Lower leg skin (tissue), 4 donors: ENCODE measurements at regions not wholly inside any gene's neighbourhood (a gene's known extent, or its start where the extent isn't known, plus 50 kb on each side); places are given as distances from the start of the nearest gene placed in this dataset.

Experiments
- DNase-seq, 2 donors: peaks; one replicate each; pipeline ENCODE4 v3.0.0-alpha.2; 2019; ENCODE audit warnings: low spot score in 2 of 2
- H3K4me3 ChIP-seq: fragments of 200-600 bp; sonication (generic); 2 replicates; pipeline ENCODE4 v1.5.1; 2017; ENCODE audit warnings: mild to moderate bottlenecking, low read depth; ENCODE audit not compliant: poor library complexity, severe bottlenecking
- CTCF ChIP-seq, 3 donors: fragments of 450-650 bp; IDR thresholded peaks; one replicate each; pipeline ENCODE4 v1.5.1; 2016; ENCODE audit warnings: antibody characterized with exemption in 3 of 3, mild to moderate bottlenecking in 3 of 3, moderate library complexity in 2 of 3
- POLR2A ChIP-seq, 2 donors: fragments of 450-650 bp; IDR thresholded peaks; one replicate each; pipeline ENCODE4 v1.6.1; 2016 to 2017; ENCODE audit warnings: antibody characterized with exemption in 2 of 2, mild to moderate bottlenecking in 1 of 2, moderate library complexity in 1 of 2
- whole genome bisulfite sequencing, 2 donors: methylation state at CpG; one replicate each; pipeline ENCODE4 v1.1.5; 2018; 5-methylcytosine and 5-hydroxymethylcytosine counted together
- intact Hi-C: fragments of 100-400 bp; cut with DNase I; formaldehyde crosslinking; loops from one replicate; pipeline ENCODE4 v1.15.0; 2023; ENCODE audit warnings: low total_unique reads

DNA sequence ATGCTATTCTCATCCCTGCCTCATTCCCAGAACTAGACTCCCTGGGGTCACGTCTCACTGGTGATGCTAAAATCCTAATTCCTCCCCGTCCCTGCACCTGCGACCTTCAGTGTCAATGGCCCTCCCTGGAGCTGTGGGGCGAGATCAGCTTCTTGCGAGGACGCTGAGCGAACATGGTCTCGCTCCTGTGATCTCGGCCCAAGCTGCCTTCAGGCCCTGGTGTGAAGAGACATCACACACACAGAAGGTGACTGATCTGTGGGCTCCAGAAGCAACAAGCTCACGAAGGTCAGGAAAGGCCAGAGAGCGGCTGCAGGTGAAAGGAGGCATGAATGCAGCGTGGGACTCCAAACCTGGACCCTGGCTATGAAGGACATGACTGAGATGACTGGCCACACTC lies 139.5 kb upstream of the CST7 start:
- H3K4me3 ChIP-seq: no peak overlapping the region
- no peak for DNase-seq
- TF ChIP-seq CTCF (IDR thresholded peaks at IDR 0.05): no peak
- no peak for TF ChIP-seq POLR2A (IDR thresholded peaks at IDR 0.05)
- WGBS, 2 donors: 85 to 88% methylated on average over 12 of the region's 12 CpGs
- intact Hi-C loops: no loop called here

DNA sequence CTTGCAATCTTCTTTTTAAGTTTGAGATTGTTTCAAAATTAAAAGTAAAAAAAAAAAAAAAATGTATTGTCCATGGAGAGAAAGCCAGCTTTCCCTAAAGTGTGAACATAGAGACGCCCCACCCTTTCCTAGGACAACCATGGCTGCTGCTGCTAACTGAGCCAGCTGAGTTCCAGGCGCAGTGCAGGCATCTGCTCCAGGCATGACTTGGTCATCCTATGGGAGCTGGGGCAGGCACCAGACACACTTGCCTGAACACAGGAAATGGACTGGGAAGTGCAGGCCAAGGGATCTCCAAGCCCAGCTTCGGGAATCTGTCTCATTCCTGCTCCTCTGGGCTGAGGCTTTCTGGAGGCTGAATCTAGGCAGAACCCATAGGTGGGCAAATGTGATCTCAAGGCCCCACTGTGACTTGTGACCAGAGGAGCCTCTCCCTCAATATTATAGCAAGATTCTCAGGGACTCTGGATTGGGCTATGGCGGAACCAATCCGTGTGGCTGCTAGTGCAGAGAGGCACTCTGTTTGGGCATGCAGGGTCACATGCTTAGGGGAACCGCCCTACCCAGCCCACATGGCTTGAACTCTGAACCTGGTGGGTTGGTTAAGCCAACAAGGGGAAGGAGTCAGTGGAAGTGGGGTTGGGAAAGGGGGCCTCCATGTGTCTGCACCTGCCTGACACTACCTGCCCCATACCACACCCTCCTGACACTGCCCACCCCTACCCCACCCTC lies 138.2 kb upstream of the CST7 start:
- no peak for DNase-seq
- no peak for TF ChIP-seq POLR2A (IDR thresholded peaks at IDR 0.05)
- TF ChIP-seq CTCF (IDR thresholded peaks at IDR 0.05): no peak
- WGBS, 2 donors: 78 to 80% methylated on average over 6 of the region's 6 CpGs
- no peak overlapping the region for H3K4me3 ChIP-seq
- intact Hi-C loops: no loop called here

DNA sequence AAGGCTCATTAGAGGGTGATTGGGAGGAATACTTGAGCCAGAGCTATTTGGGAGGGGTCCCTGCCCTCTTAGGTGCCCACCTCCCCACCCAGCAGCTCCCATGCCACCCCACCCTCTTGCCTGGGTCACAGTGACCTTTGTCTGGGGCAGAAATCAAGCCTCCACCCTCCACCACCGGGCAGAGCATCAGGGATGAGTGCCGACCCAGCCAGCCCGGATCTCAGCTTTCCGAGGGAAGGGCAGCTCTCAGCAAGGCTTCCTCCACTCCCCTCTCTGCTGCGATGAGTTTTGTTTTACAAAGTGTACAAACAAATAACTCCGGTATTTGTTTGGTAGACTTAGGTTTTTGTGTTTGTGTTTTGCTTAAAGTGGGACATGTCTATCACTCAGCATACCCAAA lies 136.7 kb upstream of the CST7 start:
- H3K4me3 ChIP-seq: no peak overlapping the region
- DNase-seq: no peak
- 42 to 53% methylated on average over 6 of the region's 6 CpGs for whole genome bisulfite sequencing, 2 donors
- no peak for TF ChIP-seq POLR2A (IDR thresholded peaks at IDR 0.05)
- no peak for TF ChIP-seq CTCF (IDR thresholded peaks at IDR 0.05)
- intact Hi-C loops: no loop called here

DNA sequence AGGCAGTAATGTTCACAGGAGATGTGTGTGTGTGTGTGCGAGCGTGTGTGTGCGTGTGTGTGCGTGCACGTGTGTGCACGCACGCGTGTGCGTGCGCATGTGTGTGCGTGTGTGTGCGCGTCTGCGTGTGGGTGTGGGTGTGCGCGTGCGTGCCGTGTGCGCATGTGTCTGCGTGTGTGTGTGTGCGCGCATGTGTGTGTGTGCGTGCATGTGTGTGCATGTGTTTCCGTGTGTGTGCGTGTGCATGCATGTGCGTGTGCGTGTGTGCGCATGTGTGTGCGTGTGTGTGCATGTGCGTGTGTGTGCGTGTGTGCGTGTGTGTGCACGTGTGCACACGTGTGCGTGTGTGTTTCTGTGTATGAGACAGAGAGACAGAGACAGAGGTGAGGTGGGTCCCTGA lies 136.0 kb upstream of the CST7 start:
- peak in 1 of 3 donors; percentile 26 for TF ChIP-seq CTCF (IDR thresholded peaks at IDR 0.05)
- TF ChIP-seq POLR2A (IDR thresholded peaks at IDR 0.05): no peak
- WGBS, 2 donors: 87 to 88% methylated on average over 35 of the region's 35 CpGs
- DNase-seq: no peak
- no peak overlapping the region for H3K4me3 ChIP-seq
- intact Hi-C loops: no loop called here

DNA sequence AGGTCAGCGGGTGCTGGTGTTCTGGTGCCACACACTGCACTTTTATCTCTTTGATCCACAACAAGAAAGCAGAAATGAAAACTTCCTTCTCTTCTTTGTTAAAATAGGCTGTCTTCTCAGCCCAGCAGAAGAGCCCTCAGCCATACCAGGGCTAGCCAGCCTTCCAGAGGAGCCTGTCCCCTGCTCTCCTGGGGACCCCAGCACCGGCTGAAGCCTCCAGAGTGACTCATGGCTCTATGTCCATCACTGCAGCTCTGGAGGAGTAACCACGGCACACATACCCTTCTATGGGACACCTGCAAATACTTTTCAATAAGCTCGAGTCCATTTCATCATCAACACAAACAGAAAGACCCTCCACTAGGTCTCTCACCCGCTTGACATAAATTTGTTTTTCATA lies 135.6 kb upstream of the CST7 start:
- TF ChIP-seq CTCF (IDR thresholded peaks at IDR 0.05) (no peak), POLR2A (IDR thresholded peaks at IDR 0.05) (no peak)
- WGBS, 2 donors: 84 to 86% methylated on average over 5 of the region's 5 CpGs

GRCh38 chr20:24813936-24814335 lies 135.1 kb upstream of the CST7 start:
- no peak for TF ChIP-seq CTCF (IDR thresholded peaks at IDR 0.05)
- no peak for TF ChIP-seq POLR2A (IDR thresholded peaks at IDR 0.05)
- DNase-seq: no peak
- 74 to 75% methylated on average over 6 of the region's 6 CpGs for WGBS, 2 donors
- intact Hi-C loops: no loop called here
- H3K4me3 ChIP-seq: no peak overlapping the region

More for the DNA sequence above, 135.6 kb upstream of the CST7 start:
- intact Hi-C loops: no loop called here
- no peak for DNase-seq
- no peak overlapping the region for H3K4me3 ChIP-seq
